ENCODE measurements at regions not wholly inside any gene's neighbourhood (a gene's known extent, or its start where the extent isn't known, plus 50 kb on each side); places are given as distances from the start of the nearest gene placed in this dataset.

DNA sequence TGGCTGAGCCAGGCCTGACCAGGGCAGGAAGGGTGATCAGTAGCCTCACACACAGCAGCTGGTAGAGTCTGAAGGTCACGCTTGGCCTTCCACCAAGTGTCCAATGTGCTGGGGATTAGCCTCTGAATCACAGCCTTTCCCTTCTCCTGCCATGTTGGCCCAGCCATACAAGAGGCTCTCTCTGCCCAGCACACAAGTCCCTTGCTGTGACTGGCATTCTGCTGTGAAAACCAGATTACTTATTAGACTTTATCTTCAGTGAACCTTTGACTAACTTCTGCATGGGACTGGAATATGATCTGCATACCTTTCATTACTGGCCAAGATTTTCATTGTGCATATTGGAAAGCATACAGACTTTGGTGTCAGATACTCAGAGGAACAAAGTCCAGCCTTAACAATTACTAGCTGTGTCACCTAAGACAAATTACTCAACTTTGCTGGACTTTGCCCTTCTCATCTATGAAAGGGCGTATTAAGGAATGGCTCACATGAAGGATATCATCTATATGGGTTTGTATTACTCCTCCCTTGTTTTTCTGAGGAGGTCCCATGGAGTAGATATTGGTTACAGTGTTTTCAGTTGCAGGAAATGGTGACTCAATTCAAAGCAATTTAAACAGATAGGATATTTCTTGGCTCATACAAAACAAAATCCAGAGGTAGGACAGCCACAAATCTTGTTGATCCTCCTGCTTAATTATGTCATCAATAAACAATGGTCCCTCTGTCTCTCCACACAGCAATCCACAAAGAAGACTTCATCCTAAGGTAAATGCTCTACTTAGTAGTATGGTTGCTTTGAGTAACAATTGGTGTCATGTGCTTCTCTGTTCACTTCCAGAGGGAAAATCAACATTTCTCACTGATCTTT lies 99.6 kb downstream of the DYRK2 start:
- H3K4me3 Mint-ChIP-seq: no peak overlapping the region

GRCh38 chr12:67748743-67749040 lies 100.1 kb downstream of the DYRK2 start:
- Histone ChIP-seq H3K27me3 (ENCODE audit: control insufficient read depth in 2 of 2, insufficient read depth in 2 of 2, low read length in 2 of 2) (no peaks in the 10 kb centered on the region), H3K9me3 (ENCODE audit: control insufficient read depth in 2 of 3, low read length in 3 of 3) (no peaks in the 10 kb centered on the region), H3K4me3 (ENCODE audit: low read length) (no peak overlapping the region), H3K4me1 (ENCODE audit: control insufficient read depth in 2 of 2, insufficient read depth in 2 of 2, low read length in 2 of 2) (no peaks in the 10 kb centered on the region), H3K36me3 (ENCODE audit: control insufficient read depth in 2 of 3, insufficient read depth in 3 of 3, low read length in 3 of 3) (no peaks in the 10 kb centered on the region), H3K27ac (ENCODE audit: low read depth, low read length) (no peak overlapping the region)
- no peak for ATAC-seq
- no peaks in the 10 kb centered on the region for H3K4me1 Mint-ChIP-seq
- intact Hi-C loops (cut with micrococcal nuclease): no loop called here
- peaks cover 0 to 8% (median 0%) of the 10 kb centered on the region in 5 donors for H3K36me3 Mint-ChIP-seq
- H3K9me3 Mint-ChIP-seq: peaks cover 0 to 5% (median 1%) of the 10 kb centered on the region in 11 donors
- peaks cover 0 to 2% (median 0%) of the 10 kb centered on the region in 5 donors for H3K27me3 Mint-ChIP-seq
- ChIA-PET CTCF (no interaction called here), POLR2A (no interaction called here)
- H3K4me3 Mint-ChIP-seq: no peak overlapping the region
- H3K27ac Mint-ChIP-seq: no peak overlapping the region
- no peak for DNase-seq

More for the DNA sequence above, 99.6 kb downstream of the DYRK2 start:
- DNase-seq: no peak
- no peaks in the 10 kb centered on the region for H3K36me3 ChIP-seq (ENCODE audit: control insufficient read depth in 2 of 3, insufficient read depth in 3 of 3, low read length in 3 of 3)
- H3K36me3 Mint-ChIP-seq: peaks cover 0 to 8% (median 0%) of the 10 kb centered on the region in 5 donors
- H3K27ac Mint-ChIP-seq: no peak overlapping the region
- H3K27me3 ChIP-seq (ENCODE audit: control insufficient read depth in 2 of 2, insufficient read depth in 2 of 2, low read length in 2 of 2): no peaks in the 10 kb centered on the region
- peaks cover 0 to 2% (median 0%) of the 10 kb centered on the region in 5 donors for H3K27me3 Mint-ChIP-seq
- H3K9me3 Mint-ChIP-seq: peaks cover 0 to 5% (median 1%) of the 10 kb centered on the region in 11 donors
- no peak for ATAC-seq
- intact Hi-C loops (cut with micrococcal nuclease): no loop called here
- H3K9me3 ChIP-seq (ENCODE audit: control insufficient read depth in 2 of 3, low read length in 3 of 3): no peaks in the 10 kb centered on the region
- no peak overlapping the region for H3K4me3 ChIP-seq (ENCODE audit: low read length)
- H3K27ac ChIP-seq (ENCODE audit: low read depth, low read length): no peak overlapping the region
- ChIA-PET CTCF (no interaction called here), POLR2A (no interaction called here)
- H3K4me1 ChIP-seq (ENCODE audit: control insufficient read depth in 2 of 2, insufficient read depth in 2 of 2, low read length in 2 of 2): no peaks in the 10 kb centered on the region
- H3K4me1 Mint-ChIP-seq: no peaks in the 10 kb centered on the region

- no peaks in the 10 kb centered on the region for H3K36me3 ChIP-seq (ENCODE audit: control insufficient read depth in 2 of 3, insufficient read depth in 3 of 3, low read length in 3 of 3)
- H3K27me3 ChIP-seq (ENCODE audit: control insufficient read depth in 2 of 2, insufficient read depth in 2 of 2, low read length in 2 of 2): no peaks in the 10 kb centered on the region
- H3K27me3 Mint-ChIP-seq: peaks cover 0 to 2% (median 0%) of the 10 kb centered on the region in 5 donors
- CTCF ChIA-PET: interaction anchor here (0.6 kb wide), 1 partner anchor 395 kb away, joined by 3 read pairs; no protein-coding TSS in a partner anchor
- DNase-seq (no peak), ATAC-seq (no peak)
- H3K9me3 ChIP-seq (ENCODE audit: control insufficient read depth in 2 of 3, low read length in 3 of 3): no peaks in the 10 kb centered on the region
- POLR2A ChIA-PET: no interaction called here
- H3K4me1 Mint-ChIP-seq: peaks cover 0 to 4% (median 2%) of the 10 kb centered on the region in 7 donors
- peaks cover 0 to 5% (median 0%) of the 10 kb centered on the region in 11 donors for H3K9me3 Mint-ChIP-seq
- intact Hi-C loops (cut with micrococcal nuclease): no loop called here
- no peak overlapping the region for H3K4me3 Mint-ChIP-seq
- H3K4me3 ChIP-seq (ENCODE audit: low read length): no peak overlapping the region
- H3K27ac Mint-ChIP-seq: no peak overlapping the region
- no peaks in the 10 kb centered on the region for H3K4me1 ChIP-seq (ENCODE audit: control insufficient read depth in 2 of 2, insufficient read depth in 2 of 2, low read length in 2 of 2)
- peaks cover 0 to 8% (median 0%) of the 10 kb centered on the region in 5 donors for H3K36me3 Mint-ChIP-seq
- no peak overlapping the region for H3K27ac ChIP-seq (ENCODE audit: low read depth, low read length)
Measured at GRCh38 chr12:67750513-67751183, 102.1 kb downstream of the DYRK2 start.

GRCh38 chr12:67751381-67751928 lies 102.9 kb downstream of the DYRK2 start:
- ChIA-PET CTCF (interaction anchor here (0.6 kb wide), 1 partner anchor 394 kb away, joined by 3 read pairs; no protein-coding TSS in a partner anchor), POLR2A (no interaction called here)
- no peaks in the 10 kb centered on the region for H3K4me1 ChIP-seq (ENCODE audit: control insufficient read depth in 2 of 2, insufficient read depth in 2 of 2, low read length in 2 of 2)
- no peaks in the 10 kb centered on the region for H3K27me3 ChIP-seq (ENCODE audit: control insufficient read depth in 2 of 2, insufficient read depth in 2 of 2, low read length in 2 of 2)
- no peak overlapping the region for H3K27ac Mint-ChIP-seq
- H3K27ac ChIP-seq (ENCODE audit: low read depth, low read length): no peak overlapping the region
- intact Hi-C loops (cut with micrococcal nuclease): no loop called here
- no peaks in the 10 kb centered on the region for H3K27me3 Mint-ChIP-seq
- H3K4me1 Mint-ChIP-seq: peaks cover 0 to 11% (median 4%) of the 10 kb centered on the region in 7 donors
- H3K9me3 Mint-ChIP-seq: no peaks in the 10 kb centered on the region
- H3K36me3 ChIP-seq (ENCODE audit: control insufficient read depth in 2 of 3, insufficient read depth in 3 of 3, low read length in 3 of 3): no peaks in the 10 kb centered on the region
- H3K36me3 Mint-ChIP-seq: peaks cover 0 to 3% (median 0%) of the 10 kb centered on the region in 5 donors
- no peaks in the 10 kb centered on the region for H3K9me3 ChIP-seq (ENCODE audit: control insufficient read depth in 2 of 3, low read length in 3 of 3)
- no peak for ATAC-seq
- no peak for DNase-seq
- H3K4me3 ChIP-seq (ENCODE audit: low read length): no peak overlapping the region
- no peak overlapping the region for H3K4me3 Mint-ChIP-seq

- POLR2A ChIA-PET: no interaction called here
- H3K4me1 Mint-ChIP-seq: peaks cover 0 to 13% (median 4%) of the 10 kb centered on the region in 7 donors
- H3K27ac Mint-ChIP-seq: no peak overlapping the region
- H3K9me3 Mint-ChIP-seq: no peaks in the 10 kb centered on the region
- CTCF ChIA-PET: interaction anchor here (0.6 kb wide), 1 partner anchor 395 kb away, joined by 3 read pairs; no protein-coding TSS in a partner anchor
- no peaks in the 10 kb centered on the region for H3K27me3 Mint-ChIP-seq
- ATAC-seq (no peak), DNase-seq (no peak)
- Histone ChIP-seq H3K9me3 (ENCODE audit: control insufficient read depth in 2 of 3, low read length in 3 of 3) (no peaks in the 10 kb centered on the region), H3K36me3 (ENCODE audit: control insufficient read depth in 2 of 3, insufficient read depth in 3 of 3, low read length in 3 of 3) (no peaks in the 10 kb centered on the region), H3K27ac (ENCODE audit: low read depth, low read length) (no peak overlapping the region), H3K4me3 (ENCODE audit: low read length) (no peak overlapping the region), H3K4me1 (ENCODE audit: control insufficient read depth in 2 of 2, insufficient read depth in 2 of 2, low read length in 2 of 2) (no peaks in the 10 kb centered on the region), H3K27me3 (ENCODE audit: control insufficient read depth in 2 of 2, insufficient read depth in 2 of 2, low read length in 2 of 2) (no peaks in the 10 kb centered on the region)
- H3K4me3 Mint-ChIP-seq: no peak overlapping the region
- peaks cover 0 to 3% (median 0%) of the 10 kb centered on the region in 5 donors for H3K36me3 Mint-ChIP-seq
- intact Hi-C loops (cut with micrococcal nuclease): no loop called here
Measured at GRCh38 chr12:67752226-67752732, 103.7 kb downstream of the DYRK2 start.

- H3K36me3 Mint-ChIP-seq: peaks cover 0 to 6% (median 3%) of the 10 kb centered on the region in 5 donors
Measured at GRCh38 chr12:67754933-67755697, 106.6 kb downstream of the DYRK2 start.

More at GRCh38 chr12:67754933-67755697, 106.6 kb downstream of the DYRK2 start:
- DNase-seq (no peak), ATAC-seq (no peak)
- Mint-ChIP-seq H3K27ac (no peak overlapping the region), H3K4me1 (peaks cover 0 to 13% (median 4%) of the 10 kb centered on the region in 7 donors), H3K9me3 (peaks cover 0 to 1% (median 0%) of the 10 kb centered on the region in 11 donors), H3K4me3 (no peak overlapping the region), H3K27me3 (no peaks in the 10 kb centered on the region)
- intact Hi-C loops (cut with micrococcal nuclease): no loop called here
- no peaks in the 10 kb centered on the region for H3K4me1 ChIP-seq (ENCODE audit: control insufficient read depth in 2 of 2, insufficient read depth in 2 of 2, low read length in 2 of 2)
- no peaks in the 10 kb centered on the region for H3K36me3 ChIP-seq (ENCODE audit: control insufficient read depth in 2 of 3, insufficient read depth in 3 of 3, low read length in 3 of 3)
- POLR2A ChIA-PET: no interaction called here
- H3K27ac ChIP-seq (ENCODE audit: low read depth, low read length): no peak overlapping the region
- CTCF ChIA-PET: no interaction called here
- H3K27me3 ChIP-seq (ENCODE audit: control insufficient read depth in 2 of 2, insufficient read depth in 2 of 2, low read length in 2 of 2): no peaks in the 10 kb centered on the region
- H3K4me3 ChIP-seq (ENCODE audit: low read length): no peak overlapping the region
- H3K9me3 ChIP-seq (ENCODE audit: control insufficient read depth in 2 of 3, low read length in 3 of 3): no peaks in the 10 kb centered on the region
